GM19438 (cell line): ENCODE measurements at regions not wholly inside any gene's neighbourhood (a gene's known extent, or its start where the extent isn't known, plus 50 kb on each side); places are given as distances from the start of the nearest gene placed in this dataset.
A peak's percentile ranks its signal among the peaks of the same experiment; 100 is the strongest.

Source experiments
- ATAC-seq: cut with Tn5 transposase; IDR thresholded peaks from one replicate; pipeline ENCODE4 v1.9.1; 2021; ENCODE audit warnings: low read depth; ENCODE audit not compliant: unreplicated experiment

DNA sequence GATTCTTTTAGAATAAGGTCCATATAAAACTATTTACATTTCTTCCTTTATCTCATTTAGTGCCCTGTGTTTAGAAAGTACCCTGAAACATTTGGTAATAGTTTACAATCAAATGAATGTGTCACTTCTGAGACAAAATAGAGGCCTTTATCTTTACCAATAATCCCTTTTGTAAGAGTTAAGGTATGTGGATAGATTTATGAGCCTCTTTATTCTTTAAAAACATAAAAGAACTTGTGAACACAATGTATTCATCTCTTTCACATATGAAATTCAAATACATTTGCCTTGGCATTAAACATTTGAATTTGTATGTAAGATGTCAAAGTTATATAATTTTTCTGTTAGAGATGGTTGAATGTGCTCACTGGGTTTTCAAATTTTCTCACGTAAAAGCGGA lies 180.5 kb upstream of the CWC22 start:
- ATAC-seq = no peak

DNA sequence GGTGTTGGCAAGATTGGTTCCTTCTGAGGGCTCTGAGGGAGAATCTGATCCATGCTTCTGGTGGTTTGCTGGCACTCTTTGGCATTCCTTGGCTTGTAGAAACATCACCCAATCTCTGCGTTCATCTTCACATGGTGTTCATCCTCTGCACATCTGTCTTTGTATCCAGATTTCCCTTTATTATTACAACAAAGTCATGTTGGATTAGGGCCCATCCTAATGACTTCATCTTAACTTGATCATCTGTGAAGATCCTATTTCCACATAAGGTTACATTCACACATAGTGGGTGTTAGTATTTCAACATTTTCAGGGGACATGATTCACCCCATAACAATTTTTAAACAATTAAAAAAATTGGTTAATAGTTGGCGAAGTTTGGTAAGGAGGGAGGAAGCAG lies 177.4 kb upstream of the CWC22 start:
- no peak for ATAC-seq

DNA sequence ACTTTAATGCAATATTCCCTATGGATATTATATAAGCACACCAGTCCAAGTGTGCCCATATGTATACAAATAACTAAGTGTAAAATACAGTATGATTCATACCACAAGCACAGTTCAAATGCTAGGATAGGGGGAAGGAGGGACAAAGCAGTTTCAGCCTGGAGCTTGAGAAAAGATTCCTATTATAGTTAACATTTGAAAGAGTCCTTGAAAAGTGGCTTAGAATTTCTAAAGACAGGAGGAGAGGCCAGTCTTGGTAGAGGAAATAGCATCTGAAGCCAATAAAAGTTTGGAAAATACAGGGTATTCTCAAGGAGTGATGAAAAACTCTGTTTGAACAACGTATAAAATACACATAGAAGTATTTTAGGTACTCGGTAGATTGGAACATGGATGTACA lies 173.4 kb upstream of the CWC22 start:
- no peak for ATAC-seq

DNA sequence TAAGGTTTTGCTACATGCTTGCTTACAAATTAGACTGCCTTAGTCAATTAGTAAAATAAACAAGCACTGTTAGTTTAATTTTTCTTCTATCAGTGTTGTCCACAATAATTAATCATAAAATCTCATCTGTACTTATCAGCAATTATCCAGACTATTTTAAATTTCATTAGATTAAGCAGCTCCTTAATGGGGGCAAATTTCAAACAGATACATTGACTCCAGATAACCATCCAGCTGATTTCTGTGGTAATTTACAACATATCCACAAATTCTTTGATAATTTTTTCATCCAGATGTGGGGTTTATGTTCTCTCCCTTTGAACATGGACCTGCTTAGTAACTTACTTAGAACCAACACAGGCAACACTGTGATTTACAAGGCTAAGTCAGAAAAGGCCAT lies 170.4 kb upstream of the CWC22 start:
- ATAC-seq = no peak

DNA sequence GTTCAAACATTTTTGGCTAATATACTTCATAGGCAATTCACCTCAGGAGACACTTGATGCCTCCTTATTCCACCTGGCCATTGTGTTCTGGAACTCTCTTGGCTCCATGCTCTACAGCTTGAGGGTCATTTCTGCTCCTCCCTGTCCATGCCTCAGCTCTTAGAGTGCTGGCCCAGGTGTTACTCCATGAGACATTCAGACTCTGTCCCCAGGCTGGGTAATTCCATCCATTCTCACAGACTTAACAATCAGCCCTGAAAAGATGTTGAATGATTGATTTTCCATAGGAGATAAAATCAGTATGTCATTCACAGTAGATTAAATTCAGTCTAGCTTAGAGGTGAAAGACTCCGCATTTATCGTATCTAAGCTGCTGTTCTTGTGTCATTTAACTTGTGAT lies 168.6 kb upstream of the CWC22 start:
- ATAC-seq = no peak

DNA sequence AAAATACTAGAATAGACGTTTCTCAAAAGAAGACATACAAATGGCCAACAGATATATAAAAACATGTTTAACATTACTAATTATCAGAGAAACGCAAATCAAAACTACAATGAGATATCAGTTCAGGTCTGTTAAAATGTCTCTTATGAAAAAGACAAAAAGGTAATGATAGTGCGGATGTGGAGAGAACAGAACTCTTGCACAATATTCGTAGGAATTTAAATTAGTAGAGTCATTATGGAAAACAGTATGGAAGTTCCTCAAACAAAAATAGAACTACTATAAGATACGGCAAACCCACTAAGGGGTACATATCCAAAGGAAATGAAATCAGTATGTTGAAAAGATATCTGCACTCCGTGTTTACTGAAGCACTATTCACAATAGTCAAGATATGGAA lies 167.5 kb upstream of the CWC22 start:
- ATAC-seq = no peak

DNA sequence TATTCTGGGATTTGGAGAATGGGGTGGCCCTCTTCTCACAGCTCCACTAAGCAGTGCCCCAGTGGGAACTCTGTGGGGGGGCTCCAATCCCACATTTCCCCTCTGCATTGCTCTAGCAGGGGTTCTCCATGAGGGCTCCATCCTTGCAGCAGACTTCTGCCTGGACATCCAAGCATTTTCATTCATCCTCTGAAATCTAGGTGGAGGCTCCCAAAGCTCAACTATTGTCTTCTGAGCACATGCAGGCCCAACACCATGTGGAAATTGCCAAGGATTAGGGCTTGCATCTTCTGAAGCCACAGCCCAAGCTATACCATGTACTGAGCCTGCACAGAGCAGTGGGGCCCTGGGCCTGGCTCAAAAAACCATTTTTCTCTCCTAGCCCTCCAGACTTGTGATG lies 162.4 kb upstream of the CWC22 start:
- no peak for ATAC-seq

DNA sequence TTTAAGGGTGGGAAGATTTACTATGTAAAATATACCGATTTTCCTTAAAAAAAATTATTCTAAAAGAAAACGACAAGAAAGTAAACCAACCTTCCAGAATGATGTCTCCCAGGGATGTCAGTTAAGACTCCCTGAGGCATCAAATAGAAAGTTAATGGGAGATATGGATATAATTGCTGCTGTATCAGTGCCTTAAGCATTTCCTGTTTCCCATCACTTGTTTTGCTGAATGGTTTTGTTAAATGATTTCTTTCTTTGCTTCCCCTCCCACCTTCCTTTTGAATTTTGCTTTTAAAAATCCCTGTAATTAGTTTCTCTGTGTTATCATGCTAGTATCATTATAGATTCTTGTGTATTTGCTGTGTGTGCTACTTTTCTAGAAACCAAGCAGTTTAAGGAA lies 154.3 kb upstream of the CWC22 start:
- no peak for ATAC-seq

DNA sequence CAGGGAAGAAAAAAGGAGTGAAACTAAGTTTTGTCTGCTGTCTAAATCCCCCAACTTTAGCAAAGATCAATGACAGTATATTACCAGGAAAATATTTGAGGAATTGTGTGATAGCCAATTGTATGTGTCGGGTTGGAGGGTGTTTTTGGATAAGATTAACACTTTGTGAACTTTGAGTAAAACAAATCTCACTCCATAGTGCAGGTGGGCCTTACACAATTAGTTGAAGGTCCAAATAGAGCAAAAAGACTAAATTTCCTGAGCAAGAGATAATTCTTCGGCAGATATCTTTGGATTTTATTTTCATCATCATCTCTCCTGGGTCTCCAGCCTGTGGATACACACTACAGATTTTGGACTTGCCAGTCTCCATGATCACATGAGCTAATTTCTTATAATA lies 152.8 kb upstream of the CWC22 start:
- no peak for ATAC-seq

DNA sequence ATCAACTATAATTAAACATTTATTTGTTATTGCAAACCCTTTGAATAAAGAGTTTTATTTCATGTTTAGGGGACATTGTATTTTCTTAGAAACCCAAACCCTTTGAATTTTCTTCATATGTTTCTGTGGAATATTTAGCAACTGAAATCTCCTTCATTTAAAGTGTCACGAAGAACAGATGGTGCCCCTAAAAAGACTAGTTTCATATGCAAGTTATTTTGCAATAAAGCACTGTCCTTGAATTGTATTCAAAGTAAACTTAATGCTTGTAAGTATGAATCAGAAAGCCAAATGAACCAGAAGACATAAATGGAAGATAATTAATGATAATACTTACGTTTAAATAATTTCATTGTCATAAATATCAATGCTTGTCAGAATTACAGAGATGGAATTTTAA lies 151.9 kb upstream of the CWC22 start:
- no peak for ATAC-seq

DNA sequence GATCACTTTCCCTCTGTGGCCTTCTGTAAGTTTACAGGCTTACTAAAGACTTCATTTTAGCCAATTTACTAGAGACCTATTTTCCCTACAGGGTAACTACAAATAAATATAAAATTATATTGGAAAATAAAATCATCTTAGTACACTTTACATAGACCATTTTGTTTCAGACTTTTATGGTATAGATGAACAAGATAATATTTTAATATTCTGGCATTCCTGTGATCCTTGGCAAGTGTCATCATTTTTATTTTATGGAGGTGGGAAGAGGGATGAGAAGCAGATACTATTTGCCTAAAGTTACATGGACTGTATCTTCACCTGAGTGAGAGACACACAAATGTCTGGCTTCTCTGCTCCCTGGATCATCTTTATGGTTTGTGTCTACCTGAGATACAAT lies 149.6 kb upstream of the CWC22 start:
- no peak for ATAC-seq

DNA sequence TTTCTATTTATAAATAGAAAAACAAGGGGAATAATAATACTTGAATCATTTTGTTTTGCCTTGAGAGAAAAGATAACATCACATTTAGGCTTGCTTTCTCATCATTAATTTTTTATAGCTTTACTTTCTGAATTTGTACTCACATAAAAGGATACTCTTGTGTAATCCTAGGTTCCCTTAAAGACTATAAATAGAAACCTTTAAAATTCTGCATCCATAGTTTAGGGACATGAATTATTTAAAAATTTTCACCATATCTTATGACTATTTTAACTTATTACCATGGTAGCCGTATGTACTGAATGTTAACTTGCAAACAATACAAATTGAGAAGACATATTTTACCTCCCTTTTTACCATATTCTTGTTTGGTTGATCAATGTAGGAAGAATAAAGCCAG lies 143.5 kb upstream of the CWC22 start:
- no peak for ATAC-seq

DNA sequence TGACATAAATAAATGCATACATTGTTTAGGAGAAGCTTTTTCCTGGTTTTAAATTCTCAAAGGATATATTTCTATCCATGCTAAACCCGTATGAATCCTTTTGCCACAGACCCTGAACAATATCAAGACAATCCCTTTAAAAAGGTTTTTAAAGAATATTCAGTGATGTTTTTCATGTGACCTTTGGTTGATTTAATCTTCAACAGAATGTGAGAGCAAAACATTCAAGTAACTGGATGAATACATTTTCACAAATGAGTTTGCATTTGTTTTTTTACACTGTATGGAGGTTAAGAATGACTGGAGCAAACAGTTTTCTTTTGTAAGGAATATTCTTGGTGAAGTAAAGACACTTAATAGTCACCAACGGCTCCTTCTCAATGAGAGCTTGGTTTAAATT lies 139.4 kb upstream of the CWC22 start:
- no peak for ATAC-seq

DNA sequence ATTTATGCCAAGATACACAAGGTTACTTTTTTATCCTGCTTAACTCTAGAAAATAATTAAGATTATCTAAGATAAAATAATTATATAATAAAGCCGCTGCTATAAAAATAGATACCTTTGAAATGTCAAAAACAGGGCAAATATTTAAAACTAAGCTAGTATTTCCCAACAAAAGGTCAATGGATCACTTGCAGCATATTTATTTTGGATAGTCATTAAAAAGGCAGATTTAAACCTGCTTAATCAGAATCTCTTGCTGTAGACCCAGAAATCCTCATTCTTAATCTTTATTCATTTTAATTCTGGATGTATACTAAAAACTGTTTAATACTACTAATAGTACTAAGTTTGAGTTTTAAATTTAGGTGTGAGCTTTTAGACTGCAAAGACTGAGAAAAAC lies 139.0 kb upstream of the CWC22 start:
- no peak for ATAC-seq

DNA sequence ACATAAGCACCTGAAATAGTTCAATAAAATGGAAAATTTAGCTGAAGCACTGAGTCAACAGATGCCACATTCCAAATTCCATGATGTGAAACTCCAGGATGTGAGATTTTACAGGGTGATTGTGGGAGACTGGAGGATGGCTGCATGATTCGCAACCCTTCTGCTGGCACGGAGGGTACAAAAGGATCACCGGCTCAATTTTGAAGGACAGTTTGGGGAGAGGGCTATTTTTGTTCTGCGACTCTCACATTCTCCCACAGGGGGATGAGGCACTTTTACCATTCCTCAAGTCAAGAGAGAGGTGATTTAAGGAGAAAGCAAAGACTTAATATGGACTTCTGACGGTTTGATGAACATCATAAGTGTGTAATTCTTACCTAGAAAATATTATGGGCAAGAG lies 138.1 kb upstream of the CWC22 start:
- no peak for ATAC-seq

DNA sequence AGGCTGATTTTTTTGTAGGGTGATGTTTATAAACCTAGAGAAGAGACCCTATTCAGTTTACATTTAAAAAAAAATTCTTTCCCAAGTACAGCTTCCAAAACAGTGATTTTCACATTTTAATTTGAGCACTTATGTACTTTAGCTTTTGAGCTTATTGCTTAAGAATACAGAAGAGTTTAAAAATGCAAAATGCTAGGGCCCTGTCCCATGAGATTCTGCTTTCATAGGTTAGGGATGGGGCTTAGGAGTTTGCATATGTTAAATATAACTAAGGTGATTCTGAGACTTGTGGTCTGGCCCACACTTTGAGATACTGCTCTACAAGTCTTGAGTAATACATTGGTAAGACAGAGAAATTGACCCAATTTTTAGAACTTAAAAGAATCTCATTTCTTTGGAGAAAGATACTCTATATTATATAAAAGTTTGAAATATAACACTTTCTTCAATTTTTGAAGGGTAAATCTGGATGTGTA lies 137.3 kb upstream of the CWC22 start:
- ATAC-seq = no peak

DNA sequence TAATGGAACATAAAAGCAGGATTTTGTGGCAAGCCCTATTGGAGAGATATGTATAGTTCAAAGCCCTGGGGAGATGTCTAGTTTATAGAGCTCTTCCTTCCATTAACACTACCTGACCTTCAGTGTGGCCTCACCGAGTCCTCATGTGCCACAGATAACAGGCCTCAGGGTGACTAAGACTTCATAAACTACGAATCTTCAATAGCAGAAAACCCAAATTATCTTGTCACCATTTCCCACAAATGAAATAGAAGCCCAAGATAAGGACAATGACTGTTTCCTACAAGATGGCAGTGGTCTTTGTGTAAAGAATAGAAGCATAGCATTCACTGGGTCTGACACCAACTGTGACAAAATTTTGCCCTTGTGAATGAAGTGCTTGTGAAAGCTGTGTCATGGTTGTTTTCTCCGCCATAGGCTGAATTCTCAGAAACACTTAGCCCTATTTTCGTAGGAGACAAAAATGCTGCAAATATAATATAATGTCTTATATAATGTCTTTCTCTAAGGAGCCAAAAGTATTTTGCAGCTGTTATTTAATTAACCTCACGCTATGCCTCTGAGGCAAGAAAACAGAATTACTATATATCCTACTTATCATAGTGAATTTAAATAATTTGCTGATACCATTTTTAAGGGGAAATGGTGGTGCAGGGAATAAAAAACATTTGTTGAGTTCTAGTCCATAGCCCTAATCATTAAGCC lies 136.7 kb upstream of the CWC22 start:
- ATAC-seq = no peak

DNA sequence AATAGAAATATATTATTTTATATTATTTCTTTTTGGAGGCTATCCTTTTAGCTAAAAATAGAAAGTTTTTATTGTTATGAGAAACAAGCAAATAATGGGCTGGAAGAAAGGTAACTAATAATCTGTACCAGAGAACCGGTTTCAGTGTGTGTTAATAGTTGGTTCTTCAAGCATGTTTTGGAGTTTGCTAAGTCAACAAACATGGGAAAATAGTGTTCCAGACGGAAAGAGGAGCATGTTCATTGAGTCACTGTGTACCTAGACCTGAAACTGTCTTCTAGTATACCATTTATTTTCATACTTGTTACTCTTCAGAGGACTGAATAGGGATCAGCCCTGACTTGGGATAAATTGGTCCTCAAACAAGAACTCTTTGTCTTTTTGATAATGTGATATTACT lies 134.5 kb upstream of the CWC22 start:
- ATAC-seq = no peak

DNA sequence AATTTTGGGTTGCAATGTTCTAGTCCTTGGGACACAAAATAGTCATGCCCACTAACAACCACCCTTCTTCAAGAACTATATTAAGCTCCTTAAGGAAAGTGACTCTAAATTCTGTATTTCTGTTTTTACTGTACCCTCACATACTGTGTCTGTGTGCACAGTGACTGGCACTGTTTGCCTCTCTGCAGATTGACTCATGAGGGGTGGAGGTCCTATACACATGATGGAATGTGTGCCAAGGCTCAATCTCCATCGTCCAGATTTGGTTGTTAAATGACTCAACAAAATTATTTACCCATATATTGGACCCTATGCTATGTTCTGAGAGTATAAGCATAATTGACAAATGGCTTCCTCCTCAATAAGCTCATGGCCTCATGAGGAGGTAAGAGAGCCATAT lies 126.6 kb upstream of the CWC22 start:
- no peak for ATAC-seq

DNA sequence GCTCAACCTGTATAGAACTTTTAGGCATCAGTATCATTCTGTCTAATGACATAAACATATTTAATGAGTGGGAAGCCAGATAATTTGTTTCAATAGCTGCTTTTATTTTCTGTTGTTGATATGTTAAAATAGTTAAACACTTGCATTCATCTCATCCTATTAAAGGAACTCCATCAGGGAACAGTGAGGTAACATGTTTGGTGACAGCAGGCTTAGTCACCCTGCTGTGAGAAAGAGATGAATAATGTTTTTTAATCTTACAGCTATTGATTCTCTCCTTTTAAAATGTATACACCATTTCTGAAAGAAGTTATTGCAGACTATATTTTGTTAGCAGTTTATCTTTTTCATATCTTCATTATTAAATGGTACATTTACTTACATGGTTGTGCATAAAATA lies 123.3 kb upstream of the CWC22 start:
- ATAC-seq = no peak

DNA sequence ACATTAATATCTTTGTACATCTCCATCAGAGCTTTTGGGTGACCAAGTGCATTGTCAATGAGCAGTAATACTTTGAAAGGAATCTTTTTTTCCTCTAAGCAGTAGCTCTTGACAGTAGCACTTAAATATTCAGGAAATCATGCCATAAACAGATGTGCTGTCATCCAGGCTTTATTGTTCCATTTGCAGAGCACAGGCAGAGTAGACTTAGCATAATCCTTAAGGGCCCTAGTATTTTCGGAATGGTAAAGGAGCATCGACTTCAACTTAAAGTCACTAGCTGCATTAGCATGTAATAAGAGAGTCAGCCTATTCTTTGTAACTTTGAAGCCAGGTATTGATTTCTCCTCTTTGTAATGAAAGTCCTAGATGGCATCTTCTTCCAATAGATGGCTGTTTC lies 121.8 kb upstream of the CWC22 start:
- ATAC-seq = no peak

DNA sequence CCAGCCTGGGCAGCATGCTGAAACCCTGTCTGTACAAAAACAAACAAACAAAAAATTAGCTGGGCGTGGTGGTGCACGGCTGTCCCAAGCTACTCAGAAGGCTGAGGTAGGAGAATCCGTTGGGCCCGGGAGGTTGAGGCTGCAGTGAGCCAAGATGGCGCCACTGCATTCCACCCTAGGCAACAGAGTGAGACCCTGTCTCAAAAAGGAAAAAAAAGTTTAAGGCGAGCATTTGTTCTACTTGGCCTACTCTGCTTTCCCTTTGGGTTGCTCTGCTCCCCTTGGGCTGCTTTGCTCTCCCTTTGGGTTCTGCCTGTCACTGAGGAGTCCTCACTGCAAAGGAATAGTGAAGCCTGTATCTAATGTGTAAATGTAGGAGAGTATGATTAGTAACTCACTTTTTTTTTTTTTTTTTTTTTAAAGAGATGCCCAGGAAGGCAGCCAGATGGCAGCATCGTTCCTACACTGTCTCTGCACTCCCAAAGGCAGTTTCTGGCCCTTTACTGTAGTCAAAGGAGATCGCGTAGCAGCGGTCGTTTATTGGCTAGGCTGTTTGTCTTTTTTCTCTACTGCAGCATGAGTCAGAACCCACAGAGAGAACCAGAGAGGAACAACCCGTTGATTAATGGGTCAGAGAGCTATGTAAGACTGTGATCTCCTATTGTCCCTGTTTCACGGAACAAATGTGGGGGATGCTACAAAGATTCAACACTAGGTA lies 118.3 kb upstream of the CWC22 start:
- peak; percentile 64 for ATAC-seq
